ENCODE measurements at regions not wholly inside any gene's neighbourhood (a gene's known extent, or its start where the extent isn't known, plus 50 kb on each side); places are given as distances from the start of the nearest gene placed in this dataset.

GRCh38 chr4:107166181-107166580 lies 130.1 kb upstream of the DKK2 start:
- intact Hi-C loops (cut with DNase I) = no loop called here
- Histone ChIP-seq H3K4me3 (no peak overlapping the region), H3K9me3 (peaks cover 0 to 8% (median 2%) of the 10 kb centered on the region in 4 donors), H3K36me3 (no peaks in the 10 kb centered on the region), H3K27me3 (no peaks in the 10 kb centered on the region), H3K4me1 (no peaks in the 10 kb centered on the region), H3K27ac (no peak overlapping the region)
- DNase-seq = no peak
- TF ChIP-seq POLR2A (IDR thresholded peaks at IDR 0.05) (no peak), EP300 (IDR thresholded peaks at IDR 0.05) (no peak), POLR2AphosphoS5 (IDR thresholded peaks at IDR 0.05) (no peak), CTCF (IDR thresholded peaks at IDR 0.05) (no peak)

- Histone ChIP-seq H3K36me3 (no peaks in the 10 kb centered on the region), H3K27me3 (no peaks in the 10 kb centered on the region), H3K27ac (no peak overlapping the region), H3K9me3 (peaks cover 0 to 8% (median 2%) of the 10 kb centered on the region in 4 donors), H3K4me3 (no peak overlapping the region), H3K4me1 (no peaks in the 10 kb centered on the region)
- TF ChIP-seq EP300 (IDR thresholded peaks at IDR 0.05) (no peak), POLR2A (IDR thresholded peaks at IDR 0.05) (no peak), CTCF (IDR thresholded peaks at IDR 0.05) (no peak), POLR2AphosphoS5 (IDR thresholded peaks at IDR 0.05) (no peak)
- WGBS, 2 donors = 65 to 72% methylated on average over 2 of the region's 2 CpGs
- intact Hi-C loops (cut with DNase I) = no loop called here
- no peak for DNase-seq
Observed at GRCh38 chr4:107164962-107165475, 128.9 kb upstream of the DKK2 start.

DNA sequence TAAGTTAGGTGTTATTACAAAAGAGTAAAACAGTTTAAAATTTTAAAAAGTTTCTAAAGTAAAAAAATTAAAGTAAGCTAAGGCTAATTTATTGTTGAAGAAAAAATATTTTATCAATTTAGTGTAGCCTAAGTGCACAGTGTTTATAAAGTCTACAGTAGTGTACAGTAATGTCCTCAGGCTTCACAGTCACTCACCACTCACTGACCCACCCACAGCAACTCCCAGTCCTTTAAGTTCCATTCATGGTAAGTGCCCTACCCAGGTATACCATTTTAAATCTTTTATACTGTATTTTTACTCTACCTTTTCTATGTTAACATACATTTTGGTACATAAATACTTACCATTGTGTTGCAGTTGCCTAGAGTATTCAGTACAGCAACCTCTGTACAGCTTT lies 120.3 kb upstream of the DKK2 start:
- H3K9me3 ChIP-seq = no peaks in the 10 kb centered on the region
- no peaks in the 10 kb centered on the region for H3K27me3 ChIP-seq
- no peak overlapping the region for H3K4me3 ChIP-seq
- intact Hi-C loops (cut with DNase I) = no loop called here
- H3K27ac ChIP-seq = no peak overlapping the region
- no peak for DNase-seq
- no peak for TF ChIP-seq EP300 (IDR thresholded peaks at IDR 0.05)
- TF ChIP-seq POLR2A (IDR thresholded peaks at IDR 0.05) = no peak
- TF ChIP-seq CTCF (IDR thresholded peaks at IDR 0.05) = no peak
- TF ChIP-seq POLR2AphosphoS5 (IDR thresholded peaks at IDR 0.05) = no peak
- H3K4me1 ChIP-seq = no peaks in the 10 kb centered on the region
- no peaks in the 10 kb centered on the region for H3K36me3 ChIP-seq

DNA sequence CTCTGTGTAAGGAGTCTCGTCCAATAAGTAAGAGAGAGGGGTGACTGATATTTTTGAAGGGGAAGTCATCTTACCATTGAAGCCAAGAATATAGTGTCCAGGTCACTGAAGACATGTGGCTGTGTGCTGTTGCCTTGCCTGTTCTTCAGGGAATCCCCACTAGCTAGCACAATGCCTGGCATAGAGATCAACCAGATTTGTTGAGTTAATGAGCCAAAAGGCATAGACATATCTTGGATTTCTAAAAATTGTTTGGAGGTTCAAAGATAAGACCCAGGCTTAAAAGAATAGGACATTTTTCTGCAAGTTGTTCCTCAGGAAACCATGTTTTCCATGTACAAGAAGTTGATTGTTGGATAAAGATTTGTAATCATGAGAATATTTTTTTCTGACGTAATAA lies 119.3 kb upstream of the DKK2 start:
- DNase-seq = no peak
- Histone ChIP-seq H3K27ac (no peak overlapping the region), H3K4me3 (no peak overlapping the region), H3K4me1 (no peaks in the 10 kb centered on the region), H3K27me3 (no peaks in the 10 kb centered on the region), H3K9me3 (no peaks in the 10 kb centered on the region), H3K36me3 (no peaks in the 10 kb centered on the region)
- WGBS, 2 donors = 74 to 76% methylated on average over 2 of the region's 2 CpGs
- TF ChIP-seq EP300 (IDR thresholded peaks at IDR 0.05) = no peak
- TF ChIP-seq POLR2A (IDR thresholded peaks at IDR 0.05) = no peak
- TF ChIP-seq CTCF (IDR thresholded peaks at IDR 0.05) = no peak
- no peak for TF ChIP-seq POLR2AphosphoS5 (IDR thresholded peaks at IDR 0.05)
- intact Hi-C loops (cut with DNase I) = no loop called here

DNA sequence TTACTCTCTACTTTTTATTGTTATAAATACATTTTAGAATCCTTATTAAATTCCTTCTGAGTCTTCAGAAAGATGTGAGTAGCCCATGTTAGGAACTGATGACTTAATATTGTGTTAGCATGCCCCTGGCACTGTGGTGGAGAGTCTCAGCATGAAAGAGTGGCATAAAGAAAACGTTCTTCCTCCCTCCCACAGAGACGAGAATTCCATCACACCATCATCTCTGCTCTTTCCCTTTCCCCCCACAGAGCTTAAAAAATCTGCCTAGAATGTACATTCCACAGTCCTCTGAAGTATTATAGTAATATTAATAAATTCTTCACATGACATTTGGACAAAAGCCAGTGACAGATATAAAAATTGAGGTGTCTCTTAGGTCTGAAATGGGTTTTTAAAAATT lies 117.8 kb upstream of the DKK2 start:
- intact Hi-C loops (cut with DNase I) = no loop called here
- Histone ChIP-seq H3K27me3 (no peaks in the 10 kb centered on the region), H3K4me3 (no peak overlapping the region), H3K36me3 (no peaks in the 10 kb centered on the region), H3K4me1 (no peaks in the 10 kb centered on the region), H3K9me3 (no peaks in the 10 kb centered on the region), H3K27ac (no peak overlapping the region)
- TF ChIP-seq POLR2AphosphoS5 (IDR thresholded peaks at IDR 0.05) = no peak
- no peak for TF ChIP-seq POLR2A (IDR thresholded peaks at IDR 0.05)
- TF ChIP-seq EP300 (IDR thresholded peaks at IDR 0.05) = no peak
- TF ChIP-seq CTCF (IDR thresholded peaks at IDR 0.05) = no peak
- 56 to 58% methylated on average over 2 of the region's 2 CpGs for WGBS, 2 donors
- DNase-seq = no peak
